NK-92 (cell line): ENCODE measurements at regions not wholly inside any gene's neighbourhood (a gene's known extent, or its start where the extent isn't known, plus 50 kb on each side); places are given as distances from the start of the nearest gene placed in this dataset.
"Not testable (repeated sequence)": the region's sequence is repeated elsewhere in the genome, so short reads cannot be mapped to it uniquely, and the experiment has no call there.

ENCODE experiments used
- DNase-seq: peaks from one replicate; lab custom pipeline; 2025; ENCODE audit not compliant: unreplicated experiment; lab: John Stamatoyannopoulos, UW

DNA sequence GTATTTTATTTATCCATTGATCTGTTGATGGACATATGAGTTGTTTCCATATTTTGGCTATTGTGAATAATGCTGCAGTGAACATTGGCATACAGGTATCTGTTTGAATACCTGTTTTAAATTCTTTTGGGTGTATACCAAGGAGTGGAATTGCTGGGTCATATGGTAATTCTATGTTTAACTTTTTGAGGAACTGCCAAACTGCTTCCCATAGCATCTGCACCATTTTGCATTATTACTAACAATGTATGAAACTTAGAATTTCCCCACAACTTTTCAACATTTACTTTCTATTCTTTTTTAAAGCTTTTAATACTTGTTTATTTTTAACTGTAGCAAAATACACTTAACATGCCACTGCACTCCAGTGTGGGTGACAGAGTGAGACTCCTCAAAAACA lies 57.0 kb upstream of the MSN start:
- DNase-seq: no peak

DNA sequence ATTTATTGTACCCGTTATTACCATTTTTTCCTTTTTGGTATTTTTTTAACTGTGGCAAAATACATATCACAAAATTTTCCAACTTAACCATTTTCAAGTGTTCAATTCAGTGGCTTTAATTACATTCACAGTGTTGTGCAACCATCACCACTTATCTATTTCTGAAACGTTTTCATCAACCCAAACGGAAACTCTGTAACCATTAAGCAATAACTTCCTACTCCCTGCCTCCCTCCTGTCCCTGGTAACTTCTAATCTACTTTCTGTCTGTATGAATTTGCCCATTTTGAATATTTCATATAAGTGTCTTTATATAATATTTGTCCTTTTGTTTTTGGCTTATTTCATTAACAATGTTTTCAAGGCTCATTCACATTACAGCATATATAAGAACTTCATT lies 57.4 kb upstream of the MSN start:
- no peak for DNase-seq

DNA sequence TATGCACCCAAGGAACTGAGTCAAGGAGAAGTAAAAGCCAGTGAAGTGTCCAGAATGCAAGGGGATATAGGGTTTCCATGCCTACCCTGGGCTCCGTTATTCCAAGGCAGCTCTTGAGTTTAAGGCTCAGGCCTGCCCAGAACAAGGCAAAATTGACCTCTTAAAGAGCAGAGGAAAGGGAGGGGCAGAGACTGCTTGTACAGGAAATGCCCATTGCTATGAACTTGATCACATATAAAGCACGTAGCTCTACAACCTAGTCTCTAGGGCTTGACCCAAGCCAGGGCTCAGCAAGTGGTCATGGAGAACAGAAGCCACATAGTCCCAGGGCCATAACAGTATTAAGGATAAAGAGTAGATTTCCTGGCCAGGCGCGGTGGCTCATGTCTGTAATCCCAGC lies 58.2 kb upstream of the MSN start:
- no peak for DNase-seq

DNA sequence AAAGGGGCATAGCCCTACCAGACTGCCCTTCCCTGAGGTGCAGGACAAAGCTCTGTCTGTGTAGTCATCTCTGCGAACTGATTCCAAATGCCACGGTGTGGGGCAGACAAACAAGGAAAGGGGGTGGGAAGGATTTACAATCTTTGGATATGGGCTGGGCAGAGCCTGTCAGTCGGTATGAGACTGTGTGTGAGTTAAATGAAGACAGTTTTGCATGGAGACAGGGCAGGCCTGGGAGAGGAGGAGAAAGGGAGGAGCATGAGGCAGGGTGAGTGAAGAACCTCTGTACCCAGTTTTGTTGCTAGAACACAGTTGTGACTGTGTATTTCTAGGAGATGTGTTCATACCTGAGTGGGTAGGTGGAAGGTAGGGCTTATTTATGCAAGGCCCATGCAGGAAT lies 59.4 kb upstream of the MSN start:
- DNase-seq: no peak

DNA sequence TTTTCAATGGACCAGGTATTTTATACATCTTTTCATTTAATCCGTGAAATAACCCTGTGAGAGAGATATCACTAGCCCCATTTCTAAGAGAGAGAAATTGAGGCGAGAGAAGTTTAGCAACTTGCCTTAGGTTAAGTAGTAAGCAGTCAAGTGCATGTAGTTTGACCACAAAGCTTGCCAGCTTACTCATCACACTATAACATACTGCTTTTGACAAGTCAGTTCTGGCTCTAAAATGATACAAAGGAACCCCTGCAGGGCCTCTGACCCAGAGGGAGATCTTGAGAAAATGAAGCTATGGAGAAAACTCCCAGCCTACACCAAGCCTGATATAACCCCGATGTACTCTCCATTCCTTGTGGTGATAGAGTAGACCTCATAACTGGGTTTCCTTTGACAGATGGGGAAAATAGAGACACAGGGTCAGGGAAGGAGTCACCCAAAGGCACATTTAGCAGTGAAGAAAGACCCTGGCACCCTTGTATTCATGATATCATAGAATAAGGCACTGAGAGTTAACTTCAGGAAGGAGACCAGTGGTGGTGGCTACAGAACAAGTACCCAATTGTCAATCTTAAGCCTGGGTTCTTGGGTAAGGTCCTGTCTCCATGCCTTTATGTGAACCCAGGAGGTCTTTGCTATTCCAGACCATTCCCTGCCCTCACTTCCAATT lies 60.2 kb upstream of the MSN start:
- no peak for DNase-seq

DNA sequence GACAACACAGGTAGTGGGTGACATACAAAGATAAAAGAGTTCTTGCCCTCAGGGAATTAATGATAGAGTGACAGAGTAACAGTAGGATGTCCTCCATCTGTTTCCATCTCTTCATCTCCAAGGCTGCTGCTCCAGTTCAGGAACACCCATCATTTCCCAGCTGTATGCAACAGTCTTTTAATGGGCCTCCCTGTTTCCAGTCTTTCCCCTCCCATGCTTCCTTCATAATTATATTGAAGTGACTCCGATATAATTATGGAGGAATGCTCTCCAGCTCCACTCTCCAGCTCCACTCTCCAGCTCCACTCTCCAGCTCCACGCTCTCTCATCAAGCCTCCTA lies 65.3 kb upstream of the MSN start:
- DNase-seq: no peak

DNA sequence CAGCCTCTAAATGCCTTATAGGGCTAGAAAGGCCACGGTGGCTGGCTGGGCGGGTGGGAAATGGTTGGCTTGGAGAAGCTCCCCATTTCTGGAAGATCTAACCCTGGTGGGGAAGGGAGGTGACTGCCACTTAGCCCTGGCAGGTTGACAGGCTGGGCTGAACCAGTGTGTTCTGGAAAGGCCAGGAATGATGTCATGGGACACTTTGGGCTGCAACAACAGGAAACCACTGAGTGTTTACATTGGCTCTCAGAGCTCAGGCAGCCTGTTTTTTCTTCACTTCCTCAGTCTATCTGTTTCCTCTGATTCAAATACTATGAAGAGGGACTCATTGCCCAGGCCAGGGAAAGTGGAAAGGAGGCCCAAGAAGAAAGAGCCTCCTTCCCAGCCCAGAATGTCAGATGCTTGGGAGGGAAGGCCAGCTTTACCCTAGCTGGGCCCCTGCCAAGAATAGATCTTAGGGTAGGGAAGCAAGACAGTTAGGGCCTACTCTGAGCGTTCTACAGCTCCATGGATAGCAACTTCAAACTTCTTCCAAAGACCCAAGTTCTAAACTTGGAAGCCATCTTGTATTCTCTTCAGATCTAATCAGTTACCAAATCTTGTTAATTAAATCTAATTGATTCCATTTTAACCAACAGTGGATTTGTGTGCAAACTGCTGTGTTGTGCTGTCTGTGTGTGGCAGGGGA lies 65.8 kb upstream of the MSN start:
- DNase-seq: no peak

DNA sequence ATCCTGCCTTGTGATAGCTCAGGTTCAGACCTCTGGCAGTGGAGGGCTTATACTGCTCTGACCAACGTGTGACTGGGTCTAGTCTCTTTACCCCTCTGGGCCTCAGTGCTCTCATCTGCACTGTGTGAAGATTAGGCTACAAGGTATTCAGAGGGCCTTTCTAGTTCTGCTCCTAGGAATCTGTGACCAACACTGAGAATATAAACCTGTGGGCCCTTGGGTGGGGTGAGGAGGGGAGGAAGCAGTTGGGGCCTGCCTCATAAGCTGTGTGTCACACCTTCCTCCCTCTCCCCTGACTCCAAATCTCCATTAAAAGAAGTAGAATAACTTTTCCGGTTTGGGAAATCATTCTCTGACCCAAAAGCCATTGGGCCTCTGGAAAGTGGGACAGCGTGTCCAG lies 66.3 kb upstream of the MSN start:
- DNase-seq: no peak

DNA sequence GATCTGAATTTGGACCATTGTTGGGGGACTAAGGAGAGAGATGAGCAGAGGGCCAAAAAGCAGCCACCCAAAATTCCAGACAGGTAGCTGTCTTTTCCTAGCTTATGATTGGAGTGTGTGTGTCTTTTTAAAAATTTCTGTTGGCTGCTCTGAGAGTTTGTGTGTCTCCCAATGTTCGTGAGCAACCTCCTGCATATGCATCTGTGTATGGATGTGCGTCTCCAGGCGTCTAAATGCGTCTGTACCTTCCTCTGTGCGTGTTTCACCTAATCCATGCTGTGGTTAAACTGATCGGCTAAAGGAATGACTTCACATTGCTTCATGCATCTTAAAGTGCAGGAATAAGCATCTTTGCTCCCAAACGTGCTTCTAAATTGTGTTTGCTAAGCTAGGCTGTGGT lies 65.5 kb upstream of the LAS1L start:
- no peak for DNase-seq

DNA sequence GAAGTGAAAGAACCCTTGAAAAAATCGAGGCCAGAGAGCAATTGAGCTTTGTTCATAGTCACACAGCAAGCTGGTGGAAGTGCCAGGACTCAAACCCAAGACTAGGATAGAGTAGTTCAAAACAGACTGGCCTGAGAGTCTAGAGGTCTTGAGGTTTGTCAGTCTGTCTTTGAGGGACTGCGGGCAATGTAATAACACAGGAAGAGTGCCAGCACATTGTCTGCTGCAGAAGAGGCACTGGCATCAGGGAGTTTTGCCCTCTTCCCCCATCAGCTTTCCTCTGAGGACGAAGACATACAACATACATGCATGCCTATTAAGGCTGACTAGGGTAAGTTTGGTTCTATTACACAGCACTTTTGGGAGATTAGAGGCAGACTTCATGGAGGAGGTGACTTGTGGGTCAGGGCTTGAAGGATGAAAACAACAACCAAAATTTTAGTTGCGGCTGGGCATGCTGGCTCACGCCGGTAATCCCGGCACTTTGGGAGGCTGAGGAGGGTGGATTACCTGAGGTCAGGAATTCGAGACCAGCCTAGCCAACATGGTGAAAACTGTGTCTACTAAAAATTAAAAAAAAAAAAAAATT lies 64.1 kb upstream of the LAS1L start:
- DNase-seq: no peak

DNA sequence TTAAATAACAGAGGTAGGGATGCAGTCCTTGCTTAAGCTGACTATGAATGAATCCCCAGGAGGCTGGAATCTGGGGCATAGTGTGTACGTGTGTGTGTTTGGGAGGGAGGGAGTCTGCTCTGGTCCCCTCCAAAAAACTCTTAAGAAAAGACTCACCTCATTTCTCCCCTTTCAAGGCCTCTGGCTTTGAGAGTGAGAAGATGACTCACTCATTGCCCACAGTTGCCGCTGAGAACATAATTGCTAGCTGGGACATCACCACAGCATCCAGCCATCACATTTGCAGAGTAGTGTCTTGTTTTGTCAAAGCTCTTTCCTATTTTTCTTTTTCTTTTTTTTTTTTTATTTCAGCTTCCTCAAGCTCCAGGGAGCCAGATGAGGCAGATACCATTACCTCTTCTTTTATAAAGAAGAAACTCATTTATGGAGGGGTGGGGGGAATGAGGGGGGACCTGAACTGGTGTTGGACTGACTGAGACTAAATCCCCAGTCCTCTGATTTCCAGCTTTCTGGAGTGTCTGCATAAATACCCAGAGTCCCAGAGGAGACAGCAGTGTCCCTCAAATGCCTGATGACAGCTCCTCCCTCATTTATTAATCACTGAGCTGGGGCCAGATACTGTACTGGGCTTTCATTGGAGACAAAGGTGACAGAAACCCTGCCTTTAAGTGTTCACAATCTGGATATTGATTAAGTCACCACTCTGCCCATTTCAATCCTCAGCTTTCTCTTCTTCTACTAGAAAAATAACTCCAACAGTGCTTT lies 61.9 kb upstream of the LAS1L start:
- no peak for DNase-seq

DNA sequence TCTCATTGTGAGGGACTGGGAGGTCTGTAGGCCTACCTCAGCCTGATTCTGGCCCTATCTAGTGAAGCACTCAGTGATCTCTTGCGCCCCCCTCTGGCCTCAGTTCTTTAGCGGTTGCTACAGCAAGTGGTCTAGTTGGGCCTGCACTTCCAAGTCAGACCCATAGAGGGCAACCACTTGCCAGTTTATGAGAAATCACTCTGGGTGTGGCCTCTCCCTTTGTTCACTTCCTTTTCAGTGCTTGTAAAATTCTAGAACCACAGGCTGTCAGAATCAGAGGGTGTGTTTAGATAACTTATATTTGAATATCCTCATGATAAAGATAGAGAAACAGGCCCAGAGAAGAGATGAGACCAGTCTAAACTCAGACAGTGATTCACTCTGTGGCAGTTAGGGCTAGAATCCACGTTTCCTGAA lies 60.9 kb upstream of the LAS1L start:
- DNase-seq: peak; percentile 36

DNA sequence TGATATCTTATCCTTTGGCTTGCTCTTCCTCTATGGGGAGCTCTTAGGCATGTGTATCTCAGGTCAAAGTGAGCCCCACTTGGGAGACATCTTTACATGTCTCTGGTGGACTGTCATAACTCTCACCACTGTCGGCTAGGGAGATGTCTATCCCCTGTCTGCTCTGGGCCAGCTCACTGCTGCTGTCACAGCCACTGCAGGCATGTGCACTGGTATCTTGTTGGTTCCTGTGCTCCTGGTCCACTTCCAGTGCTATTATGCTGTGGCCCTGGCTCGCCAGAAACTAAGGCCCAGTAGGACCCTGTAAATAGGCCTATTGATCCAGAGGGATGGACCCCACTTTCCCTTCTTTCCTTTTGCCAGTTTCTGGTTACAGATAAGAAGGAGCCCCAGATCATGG lies 56.6 kb upstream of the LAS1L start:
- no peak for DNase-seq

DNA sequence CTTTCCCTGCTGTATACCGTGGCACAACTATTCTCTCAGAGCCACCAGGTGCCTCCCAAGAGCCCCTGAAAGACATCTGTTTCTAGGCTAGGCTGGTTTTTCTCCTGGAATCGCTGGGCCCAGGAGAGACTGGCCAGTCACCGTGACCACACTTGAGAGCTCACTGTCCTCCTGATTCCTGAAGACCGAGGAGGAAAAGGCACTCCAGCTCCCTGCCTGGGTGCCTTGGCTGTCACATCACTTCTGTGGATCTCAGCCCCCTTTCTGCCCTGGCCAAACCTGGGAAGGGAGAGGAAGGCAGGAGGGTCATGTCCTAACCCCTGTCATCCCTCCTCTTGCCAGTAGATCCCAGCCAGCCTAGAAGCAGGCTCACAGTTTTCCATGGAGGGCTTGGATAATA lies 54.7 kb upstream of the LAS1L start:
- DNase-seq: no peak

DNA sequence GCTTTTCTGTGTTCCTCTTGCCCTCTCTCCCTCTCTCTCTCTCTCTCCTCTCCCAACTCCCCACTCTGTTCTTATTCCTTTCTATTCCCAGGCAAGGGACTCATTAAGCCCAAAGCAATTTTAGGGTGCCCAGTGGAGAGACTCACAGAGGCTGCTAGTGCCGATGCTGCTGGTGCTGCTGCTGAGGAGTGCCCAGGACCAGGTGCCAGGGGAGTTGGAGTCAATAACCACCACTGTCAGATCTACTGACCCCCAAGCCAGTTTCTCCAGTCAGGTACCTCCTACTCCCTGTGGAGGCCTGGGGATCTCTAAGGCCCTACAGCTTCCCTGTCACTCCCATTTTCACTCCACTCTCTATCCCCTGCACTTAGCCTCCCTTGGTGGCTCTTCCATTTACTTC lies 54.2 kb upstream of the LAS1L start:
- no peak for DNase-seq

DNA sequence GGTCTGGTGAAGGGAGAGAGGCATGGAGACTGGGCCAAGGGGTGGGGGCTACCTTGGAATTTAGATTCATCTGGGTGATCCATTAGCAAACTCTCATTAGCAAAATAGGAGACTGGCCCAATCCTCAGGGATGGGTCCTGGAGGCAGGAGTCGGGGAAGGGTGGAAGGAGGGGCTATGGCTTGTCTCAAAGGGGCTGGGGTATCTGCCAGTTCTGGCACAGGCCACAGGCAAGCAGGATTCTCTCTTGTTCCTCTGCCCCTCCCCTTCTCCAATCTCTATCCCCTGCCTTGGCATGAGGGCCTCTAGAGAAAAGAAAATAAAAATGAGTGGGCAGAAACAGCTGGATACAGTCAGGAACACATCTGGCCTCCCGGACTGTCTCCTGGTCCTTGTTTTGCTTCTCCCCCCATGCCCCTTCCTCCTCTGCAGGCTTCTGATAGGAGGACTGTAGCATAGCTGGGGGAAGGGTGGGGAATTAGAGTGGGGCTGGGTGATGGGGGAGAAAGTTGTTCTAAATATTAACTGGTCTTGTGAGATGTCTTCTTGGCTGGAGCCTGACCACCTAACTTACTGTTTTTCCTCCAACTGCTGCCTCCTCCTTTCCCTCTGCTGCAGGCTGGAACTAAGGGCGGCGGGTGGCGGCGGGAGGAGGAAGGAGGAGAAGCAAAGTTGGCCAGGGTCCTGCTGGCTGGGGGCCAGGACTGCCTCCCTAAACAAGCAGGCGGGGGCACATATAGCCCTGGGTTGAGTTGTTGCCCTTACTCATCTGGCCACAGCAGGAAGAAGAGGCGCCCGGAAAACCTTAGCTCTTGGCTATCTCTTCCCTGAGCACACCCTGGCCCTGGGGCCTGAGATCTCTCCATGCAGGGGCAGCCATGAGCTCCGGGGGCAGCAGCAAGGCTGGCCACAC lies 53.3 kb upstream of the LAS1L start:
- DNase-seq: no peak

DNA sequence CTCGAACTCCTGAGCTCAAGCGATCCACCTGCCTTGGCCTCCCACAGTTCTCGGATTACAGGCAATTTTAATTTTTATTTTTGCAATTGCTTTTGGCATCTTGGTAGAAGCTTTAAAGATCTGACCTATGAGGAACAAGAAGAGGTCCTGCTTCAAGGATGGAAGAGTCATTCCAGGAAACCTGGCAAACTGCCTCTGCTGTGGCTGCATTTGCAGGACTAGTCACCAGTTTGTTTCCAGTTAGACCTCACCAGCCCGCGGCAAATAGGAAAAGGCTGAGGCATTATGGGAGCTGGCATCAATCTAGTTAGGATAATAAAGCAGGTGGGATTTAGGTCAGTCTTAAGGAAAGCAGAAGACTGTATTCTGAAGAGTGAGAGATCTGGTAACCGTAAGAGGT lies 51.9 kb upstream of the LAS1L start:
- DNase-seq: no peak

DNA sequence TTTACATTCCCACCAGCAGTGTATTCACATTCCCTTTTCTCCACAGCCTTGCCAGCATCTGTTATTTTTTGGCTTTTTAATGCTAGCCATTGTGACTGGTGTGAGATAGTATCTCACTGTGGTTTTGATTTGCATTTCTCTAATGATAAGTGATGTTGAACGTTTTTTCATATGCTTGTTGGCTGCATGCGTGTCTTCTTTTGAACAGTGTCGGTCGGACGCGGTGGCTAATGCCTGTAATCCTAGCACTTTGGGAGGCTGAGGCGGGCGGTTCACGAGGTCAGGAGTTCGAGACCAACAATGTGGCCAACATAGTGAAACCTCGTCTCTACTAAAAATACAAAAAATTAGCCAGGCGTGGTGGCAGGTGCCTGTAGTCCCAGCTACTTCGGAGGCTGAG lies 50.6 kb upstream of the LAS1L start:
- DNase-seq: not testable (repeated sequence)
